ENCODE measurements at regions not wholly inside any gene's neighbourhood (a gene's known extent, or its start where the extent isn't known, plus 50 kb on each side); places are given as distances from the start of the nearest gene placed in this dataset.

DNA sequence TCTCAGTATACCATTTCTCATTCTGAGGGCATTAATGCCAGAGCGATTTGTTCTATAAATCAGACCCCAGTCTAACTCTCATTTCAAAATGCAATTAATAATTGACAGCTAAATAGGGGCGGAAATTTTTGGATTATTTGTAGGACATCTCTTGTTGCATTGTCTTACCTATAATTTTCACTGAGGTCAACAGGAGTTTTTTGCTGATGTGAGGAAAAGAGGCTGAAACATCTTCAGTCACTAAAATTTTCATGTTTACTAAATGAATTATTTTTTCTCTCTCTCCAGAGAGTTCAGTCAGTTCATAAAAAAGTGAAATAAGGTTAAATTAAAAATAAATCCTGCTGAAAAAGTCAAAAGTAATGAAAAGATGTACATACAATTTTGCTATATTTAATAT is 295.9 kb downstream of the CCER1 start:
- H3K9me3 ChIP-seq (replicated peaks; ENCODE audit: insufficient read depth, low read length) = no peaks in the 10 kb centered on the region
- H3K36me3 ChIP-seq (replicated peaks; ENCODE audit: insufficient read depth, low read length) = no peaks in the 10 kb centered on the region
- no peak overlapping the region for H3K4me2 ChIP-seq (ENCODE audit: low read depth, low read length)
- no peak for DNase-seq
- no peaks in the 10 kb centered on the region for H3K27me3 ChIP-seq (replicated peaks; ENCODE audit: insufficient read depth, low read length)
- no peak overlapping the region for H3K9ac ChIP-seq (ENCODE audit: low read length)
- TF ChIP-seq EZH2phosphoT487 (IDR thresholded peaks at IDR 0.05; ENCODE audit: low read length) (no peak), EZH2 (optimal IDR thresholded peaks at IDR 0.05; ENCODE audit: low read depth, low read length) (no peak)
- TF ChIP-seq, protein P1, sequence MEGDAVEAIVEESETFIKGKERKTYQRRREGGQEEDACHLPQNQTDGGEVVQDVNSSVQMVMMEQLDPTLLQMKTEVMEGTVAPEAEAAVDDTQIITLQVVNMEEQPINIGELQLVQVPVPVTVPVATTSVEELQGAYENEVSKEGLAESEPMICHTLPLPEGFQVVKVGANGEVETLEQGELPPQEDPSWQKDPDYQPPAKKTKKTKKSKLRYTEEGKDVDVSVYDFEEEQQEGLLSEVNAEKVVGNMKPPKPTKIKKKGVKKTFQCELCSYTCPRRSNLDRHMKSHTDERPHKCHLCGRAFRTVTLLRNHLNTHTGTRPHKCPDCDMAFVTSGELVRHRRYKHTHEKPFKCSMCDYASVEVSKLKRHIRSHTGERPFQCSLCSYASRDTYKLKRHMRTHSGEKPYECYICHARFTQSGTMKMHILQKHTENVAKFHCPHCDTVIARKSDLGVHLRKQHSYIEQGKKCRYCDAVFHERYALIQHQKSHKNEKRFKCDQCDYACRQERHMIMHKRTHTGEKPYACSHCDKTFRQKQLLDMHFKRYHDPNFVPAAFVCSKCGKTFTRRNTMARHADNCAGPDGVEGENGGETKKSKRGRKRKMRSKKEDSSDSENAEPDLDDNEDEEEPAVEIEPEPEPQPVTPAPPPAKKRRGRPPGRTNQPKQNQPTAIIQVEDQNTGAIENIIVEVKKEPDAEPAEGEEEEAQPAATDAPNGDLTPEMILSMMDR (IDR thresholded peaks at IDR 0.05; ENCODE audit: low read length) = no peak
- H3K9me2 ChIP-seq (replicated peaks; ENCODE audit: insufficient read depth, low read length) = no peaks in the 10 kb centered on the region
- no peaks in the 10 kb centered on the region for H3F3A ChIP-seq (ENCODE audit: insufficient read depth, low read length)
- H3K4me3 ChIP-seq (ENCODE audit: low read length) = no peak overlapping the region
- H3K4me1 ChIP-seq (ENCODE audit: low read length) = no peaks in the 10 kb centered on the region
- no peak overlapping the region for H2AFZ ChIP-seq (ENCODE audit: low read length)
- H3K79me2 ChIP-seq (ENCODE audit: low read length) = no peaks in the 10 kb centered on the region
- H4K20me1 ChIP-seq (ENCODE audit: insufficient read depth, low read length) = no peaks in the 10 kb centered on the region
- no peak overlapping the region for H3K27ac ChIP-seq (ENCODE audit: low read length)

DNA sequence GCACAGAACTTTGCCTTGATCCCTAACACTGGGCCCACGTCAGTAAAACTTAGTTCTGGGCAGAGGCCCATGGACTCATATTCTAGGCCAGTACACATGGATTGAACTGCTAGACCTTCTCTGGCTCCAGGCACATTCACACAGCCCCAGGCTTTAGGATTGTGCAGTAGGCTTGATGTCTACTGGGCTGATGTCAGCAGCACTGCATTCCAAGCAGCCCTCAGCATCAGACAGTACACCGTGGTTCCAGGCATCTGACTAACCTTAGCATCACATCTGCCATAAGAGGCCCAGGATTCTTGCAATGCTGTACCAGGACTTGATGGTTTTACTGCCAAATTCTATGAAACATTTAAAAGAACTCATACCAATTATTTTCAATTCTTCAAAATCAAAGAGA is 301.9 kb downstream of the CCER1 start:
- Histone ChIP-seq H3F3A (ENCODE audit: insufficient read depth, low read length) (no peaks in the 10 kb centered on the region), H4K20me1 (ENCODE audit: insufficient read depth, low read length) (no peaks in the 10 kb centered on the region), H2AFZ (ENCODE audit: low read length) (no peak overlapping the region)

DNA sequence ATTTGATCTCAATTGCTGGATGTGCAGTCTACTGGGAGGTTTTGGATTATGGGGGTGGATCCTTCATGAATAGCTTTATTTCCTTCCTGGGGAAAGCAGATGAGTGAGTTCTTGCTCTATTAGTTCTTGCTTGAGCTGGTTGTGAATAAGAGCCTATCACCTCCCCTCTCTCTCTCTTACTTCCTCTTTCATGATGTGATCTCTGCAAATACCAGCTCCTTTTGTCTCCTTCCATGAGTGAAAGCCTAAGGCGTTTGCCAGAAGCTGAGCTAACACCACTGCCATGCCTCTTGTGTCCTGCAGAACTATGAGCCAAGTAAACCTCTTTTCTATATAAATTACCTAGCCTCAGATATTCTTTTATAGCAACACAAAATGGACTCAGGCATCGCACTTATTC is 302.7 kb downstream of the CCER1 start:
- Histone ChIP-seq H3K4me1 (ENCODE audit: low read length) (no peaks in the 10 kb centered on the region), H3F3A (ENCODE audit: insufficient read depth, low read length) (no peaks in the 10 kb centered on the region), H2AFZ (ENCODE audit: low read length) (no peak overlapping the region), H3K9me2 (replicated peaks; ENCODE audit: insufficient read depth, low read length) (no peaks in the 10 kb centered on the region), H3K79me2 (ENCODE audit: low read length) (no peaks in the 10 kb centered on the region), H3K9me3 (replicated peaks; ENCODE audit: insufficient read depth, low read length) (no peaks in the 10 kb centered on the region), H4K20me1 (ENCODE audit: insufficient read depth, low read length) (no peaks in the 10 kb centered on the region), H3K36me3 (replicated peaks; ENCODE audit: insufficient read depth, low read length) (no peaks in the 10 kb centered on the region), H3K27ac (ENCODE audit: low read length) (no peak overlapping the region), H3K27me3 (replicated peaks; ENCODE audit: insufficient read depth, low read length) (no peaks in the 10 kb centered on the region), H3K4me2 (ENCODE audit: low read depth, low read length) (no peak overlapping the region), H3K9ac (ENCODE audit: low read length) (no peak overlapping the region), H3K4me3 (ENCODE audit: low read length) (no peak overlapping the region)
- DNase-seq = no peak
- TF ChIP-seq, protein P1 (IDR thresholded peaks at IDR 0.05; ENCODE audit: low read length) = no peak
- no peak for TF ChIP-seq EZH2 (optimal IDR thresholded peaks at IDR 0.05; ENCODE audit: low read depth, low read length)
- no peak for TF ChIP-seq EZH2phosphoT487 (IDR thresholded peaks at IDR 0.05; ENCODE audit: low read length)

More for the DNA sequence above, 301.9 kb downstream of the CCER1 start:
- no peak for TF ChIP-seq EZH2phosphoT487 (IDR thresholded peaks at IDR 0.05; ENCODE audit: low read length)
- TF ChIP-seq, protein P1 (IDR thresholded peaks at IDR 0.05; ENCODE audit: low read length) = no peak
- no peak for TF ChIP-seq EZH2 (optimal IDR thresholded peaks at IDR 0.05; ENCODE audit: low read depth, low read length)
- DNase-seq = no peak
- H3K9me3 ChIP-seq (replicated peaks; ENCODE audit: insufficient read depth, low read length) = no peaks in the 10 kb centered on the region
- H3K4me2 ChIP-seq (ENCODE audit: low read depth, low read length) = no peak overlapping the region
- H3K4me3 ChIP-seq (ENCODE audit: low read length) = no peak overlapping the region
- no peaks in the 10 kb centered on the region for H3K27me3 ChIP-seq (replicated peaks; ENCODE audit: insufficient read depth, low read length)
- H3K36me3 ChIP-seq (replicated peaks; ENCODE audit: insufficient read depth, low read length) = no peaks in the 10 kb centered on the region
- H3K79me2 ChIP-seq (ENCODE audit: low read length) = no peaks in the 10 kb centered on the region
- no peak overlapping the region for H3K9ac ChIP-seq (ENCODE audit: low read length)
- H3K27ac ChIP-seq (ENCODE audit: low read length) = no peak overlapping the region
- no peaks in the 10 kb centered on the region for H3K4me1 ChIP-seq (ENCODE audit: low read length)
- no peaks in the 10 kb centered on the region for H3K9me2 ChIP-seq (replicated peaks; ENCODE audit: insufficient read depth, low read length)
